IMR-90 (cell line): ENCODE measurements at regions not wholly inside any gene's neighbourhood (a gene's known extent, or its start where the extent isn't known, plus 50 kb on each side); places are given as distances from the start of the nearest gene placed in this dataset.

Experiments
- ATAC-seq: fragments of 200-7000 bp; cut with Tn5 transposase; 2 replicates; pipeline ENCODE4 v1.9.1; 2020; ENCODE audit warnings: low read depth, mild to moderate bottlenecking, moderate library complexity
- BruUV-seq: library from RNA; stranded (reverse); fragments of 400-500 nt; replicated peaks from 2 replicates; lab custom pipeline; 2021; lab: Mats Ljungman, UMichigan
- CTCF ChIA-PET: fragments of 300-600 bp; formaldehyde crosslinking; extraction: SDS; loops from one replicate; lab custom pipeline; 2021; ENCODE audit warnings: antibody characterized with exemption; lab: Yijun Ruan, JAX
- POLR2A ChIA-PET: fragments of 300-600 bp; sonication (Branson Sonifier 250); formaldehyde crosslinking; loops from one replicate; lab custom pipeline; 2022; ENCODE audit warnings: antibody characterized with exemption; ENCODE audit not compliant: unreplicated experiment; lab: Charles Lee
- DNase-seq: peaks from one replicate; pipeline ENCODE4 v3.0.0; 2013
- H2AFZ ChIP-seq: replicated peaks from 2 replicates; pipeline ENCODE3; 2013; ENCODE audit warnings: low read length, mild to moderate bottlenecking; ENCODE audit not compliant: poor library complexity
- H2AK5ac ChIP-seq: 2 replicates; pipeline ENCODE4 v1.6.1; 2013; ENCODE audit warnings: low read depth, low read length, inconsistent platforms
- H2AK9ac ChIP-seq: replicated peaks from 2 replicates; pipeline ENCODE3; 2013; ENCODE audit warnings: mild to moderate bottlenecking, low read depth, low read length, moderate library complexity; ENCODE audit not compliant: poor library complexity
- H2BK120ac ChIP-seq: 2 replicates; pipeline ENCODE4 v1.6.1; 2013; ENCODE audit warnings: low read depth, low read length, inconsistent platforms
- H2BK15ac ChIP-seq: 3 replicates; pipeline ENCODE4 v1.6.1; 2013; ENCODE audit warnings: low read depth, low read length, inconsistent platforms
- H2BK20ac ChIP-seq: 2 replicates; pipeline ENCODE4 v1.6.1; 2013; ENCODE audit warnings: low read depth, mild to moderate bottlenecking, inconsistent platforms, low read length, moderate library complexity
- H2BK5ac ChIP-seq: 2 replicates; pipeline ENCODE4 v1.6.1; 2013; ENCODE audit warnings: mild to moderate bottlenecking, low read depth, low read length, inconsistent platforms; ENCODE audit not compliant: poor library complexity, severe bottlenecking
- H3K14ac ChIP-seq: replicated peaks from 2 replicates; pipeline ENCODE4 v1.6.1; 2013; ENCODE audit warnings: low read depth, low read length, inconsistent platforms
- H3K18ac ChIP-seq: 2 replicates; pipeline ENCODE4 v1.6.1; 2013; ENCODE audit warnings: low read depth, low read length, control low read depth
- H3K23ac ChIP-seq: 2 replicates; pipeline ENCODE4 v1.6.1; 2013; ENCODE audit warnings: low read depth, low read length, inconsistent platforms
- H3K27ac ChIP-seq: 2 replicates; pipeline ENCODE4 v1.5.1; 2013; ENCODE audit warnings: mild to moderate bottlenecking, control low read depth, low read length; ENCODE audit not compliant: insufficient read depth
- H3K27me3 ChIP-seq: 2 replicates; pipeline ENCODE4 v1.6.1; 2013; ENCODE audit warnings: low read length; ENCODE audit not compliant: control insufficient read depth, insufficient read depth
- H3K36me3 ChIP-seq: 2 replicates; pipeline ENCODE4 v1.6.1; 2013; ENCODE audit warnings: low read length, mixed read lengths; ENCODE audit not compliant: control insufficient read depth, insufficient read depth
- H3K4ac ChIP-seq: 2 replicates; pipeline ENCODE4 v1.6.1; 2013; ENCODE audit warnings: low read depth, low read length, inconsistent platforms
- H3K4me1 ChIP-seq: 2 replicates; pipeline ENCODE4 v1.6.1; 2013; ENCODE audit warnings: low read length, mixed read lengths; ENCODE audit not compliant: control insufficient read depth, insufficient read depth
- H3K4me2 ChIP-seq: 2 replicates; pipeline ENCODE4 v1.6.1; 2013; ENCODE audit warnings: low read depth, mild to moderate bottlenecking, control low read depth, low read length, moderate library complexity
- H3K4me3 ChIP-seq: 2 replicates; pipeline ENCODE4 v1.5.1; 2013; ENCODE audit warnings: low read depth, mild to moderate bottlenecking, control low read depth, low read length, moderate library complexity; ENCODE audit not compliant: insufficient read depth
- H3K56ac ChIP-seq: 2 replicates; pipeline ENCODE4 v1.6.1; 2013; ENCODE audit warnings: low read length, inconsistent platforms; ENCODE audit not compliant: insufficient read depth; ENCODE audit errors: extremely low read depth
- H3K79me1 ChIP-seq, 2 experiments: 2 replicates each; pipeline ENCODE4 v1.6.1; 2013; ENCODE audit warnings: low read length in 2 of 2, inconsistent platforms in 1 of 2, low read depth in 1 of 2
- H3K9ac ChIP-seq: 2 replicates; pipeline ENCODE4 v1.6.1; 2013; ENCODE audit warnings: low read depth, low read length, control low read depth
- H3K9me1 ChIP-seq: 2 replicates; pipeline ENCODE4 v1.6.1; 2013; ENCODE audit warnings: low read length, inconsistent platforms; ENCODE audit not compliant: insufficient read depth
- H3K9me3 ChIP-seq: 2 replicates; pipeline ENCODE4 v1.6.1; 2013; ENCODE audit warnings: low read length; ENCODE audit not compliant: control insufficient read depth, insufficient read depth
- H4K20me1 ChIP-seq: 2 replicates; pipeline ENCODE4 v1.6.1; 2013; ENCODE audit warnings: low read length, inconsistent platforms; ENCODE audit not compliant: insufficient read depth
- H4K5ac ChIP-seq: 2 replicates; pipeline ENCODE4 v1.6.1; 2013; ENCODE audit warnings: mild to moderate bottlenecking, low read depth, low read length, control low read depth
- H4K8ac ChIP-seq, 2 experiments: 2 replicates each; pipeline ENCODE4 v1.6.1; 2013; ENCODE audit warnings: low read depth in 2 of 2, low read length in 2 of 2, control low read depth in 1 of 2, inconsistent platforms in 1 of 2
- H4K91ac ChIP-seq: 2 replicates; pipeline ENCODE4 v1.6.1; 2013; ENCODE audit warnings: low read depth, low read length, inconsistent platforms; ENCODE audit not compliant: insufficient read depth
- CEBPB ChIP-seq: IDR thresholded peaks from 2 replicates; pipeline ENCODE4 v1.6.1; 2012; ENCODE audit warnings: low read depth, low read length, improper control_type of control experiment
- CHD1 ChIP-seq: IDR thresholded peaks from 2 replicates; pipeline ENCODE4 v1.6.1; 2012; ENCODE audit warnings: low read depth, low read length, improper control_type of control experiment
- CTCF ChIP-seq: conservative IDR thresholded peaks from 2 replicates; pipeline ENCODE4 v1.5.1; 2012; ENCODE audit warnings: mild to moderate bottlenecking, low read depth, low read length, improper control_type of control experiment
- ELK1 ChIP-seq: fragments of 150-350 bp; IDR thresholded peaks from 2 replicates; pipeline ENCODE4 v1.6.1; 2016; ENCODE audit warnings: low read depth, mild to moderate bottlenecking, low read length, moderate library complexity, borderline replicate concordance
- FOS ChIP-seq: fragments of 150-350 bp; IDR thresholded peaks from 2 replicates; pipeline ENCODE4 v1.6.1; 2016; ENCODE audit warnings: low read depth, low read length
- MAFK ChIP-seq: IDR thresholded peaks from 2 replicates; pipeline ENCODE4 v1.6.1; 2012; ENCODE audit warnings: low read depth, low read length, improper control_type of control experiment
- MAZ ChIP-seq: IDR thresholded peaks from 2 replicates; pipeline ENCODE4 v1.6.1; 2012; ENCODE audit warnings: low read depth, mild to moderate bottlenecking, low read length, improper control_type of control experiment, moderate library complexity, borderline replicate concordance
- MXI1 ChIP-seq: IDR thresholded peaks from 2 replicates; pipeline ENCODE4 v1.6.1; 2012; ENCODE audit warnings: low read depth, mild to moderate bottlenecking, low read length, moderate library complexity, borderline replicate concordance
- NFE2L2 ChIP-seq: fragments of 150-350 bp; IDR thresholded peaks from 2 replicates; pipeline ENCODE4 v1.6.1; 2016; ENCODE audit warnings: low read depth, mild to moderate bottlenecking, low read length
- POLR2A ChIP-seq: IDR thresholded peaks from 2 replicates; pipeline ENCODE4 v1.6.1; 2012; ENCODE audit warnings: mild to moderate bottlenecking, low read depth, low read length
- RAD21 ChIP-seq: IDR thresholded peaks from 2 replicates; pipeline ENCODE4 v1.6.1; 2012; ENCODE audit warnings: low read length, improper control_type of control experiment
- RCOR1 ChIP-seq: IDR thresholded peaks from 2 replicates; pipeline ENCODE4 v1.6.1; 2012; ENCODE audit warnings: mild to moderate bottlenecking, low read length, improper control_type of control experiment; ENCODE audit not compliant: insufficient replicate concordance
- RFX5 ChIP-seq: IDR thresholded peaks from 2 replicates; pipeline ENCODE4 v1.8.0; 2012; ENCODE audit warnings: low read depth, mild to moderate bottlenecking, low read length, moderate library complexity
- SMC3 ChIP-seq: fragments of 150-350 bp; IDR thresholded peaks from 2 replicates; pipeline ENCODE4 v1.6.1; 2016; ENCODE audit warnings: low read depth, mild to moderate bottlenecking, antibody characterized with exemption, low read length, moderate library complexity
- dilution Hi-C: fragments of 300-500 bp; cut with HindIII; formaldehyde crosslinking; loops from one replicate; pipeline ENCODE4 v1.14.3; 2018; ENCODE audit warnings: low sequenced_read_pairs; ENCODE audit not compliant: unreplicated experiment
- in situ Hi-C: fragments of 300-500 bp; cut with MboI; formaldehyde crosslinking; loops from 3 replicates; pipeline ENCODE4 v1.14.3; 2019; ENCODE audit warnings: low sequenced_read_pairs, inconsistent platforms, mixed read lengths
- intact Hi-C: fragments of 100-400 bp; cut with micrococcal nuclease; formaldehyde crosslinking; loops from 2 replicates; pipeline ENCODE4 v1.10.0; 2022

GRCh38 chr10:56286096-56286495 lies 75.0 kb downstream of the ZWINT start:
- no peak for ATAC-seq
- H3K36me3 ChIP-seq, result no peaks in the 10 kb centered on the region

More at GRCh38 chr10:56286096-56286495, 75.0 kb downstream of the ZWINT start:
- no peak for DNase-seq
- Histone ChIP-seq H3K4me1 (no peaks in the 10 kb centered on the region), H2AFZ (no peak overlapping the region), H3K9me3 (no peaks in the 10 kb centered on the region), H2BK120ac (no peak overlapping the region), H3K9me1 (no peaks in the 10 kb centered on the region), H2BK20ac (no peak overlapping the region), H4K91ac (no peak overlapping the region), H2AK9ac (no peak overlapping the region), H2AK5ac (no peak overlapping the region), H3K4ac (no peak overlapping the region), H3K27ac (no peak overlapping the region), H4K8ac (no peak overlapping the region), H3K18ac (no peak overlapping the region), H3K23ac (no peak overlapping the region), H3K14ac (no peak overlapping the region), H3K79me1 (no peaks in the 10 kb centered on the region), H4K5ac (no peak overlapping the region), H2BK15ac (no peak overlapping the region), H3K27me3 (no peaks in the 10 kb centered on the region), H3K4me3 (no peak overlapping the region), H3K56ac (no peak overlapping the region), H4K20me1 (no peaks in the 10 kb centered on the region), H3K4me2 (no peak overlapping the region), H2BK5ac (no peak overlapping the region), H3K9ac (no peak overlapping the region)
- dilution Hi-C loops, result no loop called here
- ChIA-PET CTCF (no interaction called here), POLR2A (no interaction called here)
- BruUV-seq, result no TSS peak
- intact Hi-C loops, result no loop called here
- TF ChIP-seq POLR2A (no peak), MXI1 (no peak), RCOR1 (no peak), MAFK (no peak), MAZ (no peak), ELK1 (no peak), CHD1 (no peak), RFX5 (no peak), SMC3 (no peak), CEBPB (no peak), NFE2L2 (no peak), RAD21 (no peak), FOS (no peak), CTCF (no peak)
- in situ Hi-C loops, result no loop called here
